Lower leg skin (tissue), 4 donors: ENCODE measurements at regions not wholly inside any gene's neighbourhood (a gene's known extent, or its start where the extent isn't known, plus 50 kb on each side); places are given as distances from the start of the nearest gene placed in this dataset.

Experiments
- DNase-seq, 2 donors: peaks; one replicate each; pipeline ENCODE4 v3.0.0-alpha.2; 2019; ENCODE audit warnings: low spot score in 2 of 2
- H3K4me3 ChIP-seq: fragments of 200-600 bp; sonication (generic); 2 replicates; pipeline ENCODE4 v1.5.1; 2017; ENCODE audit warnings: mild to moderate bottlenecking, low read depth; ENCODE audit not compliant: poor library complexity, severe bottlenecking
- POLR2A ChIP-seq, 2 donors: fragments of 450-650 bp; IDR thresholded peaks; one replicate each; pipeline ENCODE4 v1.6.1; 2016 to 2017; ENCODE audit warnings: antibody characterized with exemption in 2 of 2, mild to moderate bottlenecking in 1 of 2, moderate library complexity in 1 of 2
- WGBS, 2 donors: methylation state at CpG; one replicate each; pipeline ENCODE4 v1.1.5; 2018; 5-methylcytosine and 5-hydroxymethylcytosine counted together
- intact Hi-C: fragments of 100-400 bp; cut with DNase I; formaldehyde crosslinking; loops from one replicate; pipeline ENCODE4 v1.15.0; 2023; ENCODE audit warnings: low total_unique reads
- TF ChIP-seq, protein P1 (sequence below), 3 donors: fragments of 450-650 bp; IDR thresholded peaks; one replicate each; pipeline ENCODE4 v1.5.1; 2016; ENCODE audit warnings: antibody characterized with exemption in 3 of 3, mild to moderate bottlenecking in 3 of 3, moderate library complexity in 2 of 3

DNA sequence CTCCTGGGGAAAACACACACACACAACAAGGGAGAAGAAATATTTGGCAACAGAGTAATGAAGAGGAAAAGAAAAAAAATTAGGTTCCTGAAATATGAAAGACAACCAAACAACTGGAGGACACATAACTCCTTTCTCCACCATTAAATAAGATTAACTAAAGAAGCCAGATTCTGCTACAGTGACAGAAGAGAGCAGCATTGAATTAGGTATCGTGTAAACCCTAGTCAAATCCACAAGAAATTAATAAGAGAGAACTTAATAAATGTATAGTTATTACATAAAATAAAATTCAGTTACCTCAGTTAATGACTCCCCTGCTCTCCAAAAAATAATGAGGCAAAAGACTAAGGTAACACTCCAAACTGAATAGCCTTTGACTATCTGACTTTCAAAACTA is 306.7 kb downstream of the CRPPA start:
- TF ChIP-seq, protein P1, sequence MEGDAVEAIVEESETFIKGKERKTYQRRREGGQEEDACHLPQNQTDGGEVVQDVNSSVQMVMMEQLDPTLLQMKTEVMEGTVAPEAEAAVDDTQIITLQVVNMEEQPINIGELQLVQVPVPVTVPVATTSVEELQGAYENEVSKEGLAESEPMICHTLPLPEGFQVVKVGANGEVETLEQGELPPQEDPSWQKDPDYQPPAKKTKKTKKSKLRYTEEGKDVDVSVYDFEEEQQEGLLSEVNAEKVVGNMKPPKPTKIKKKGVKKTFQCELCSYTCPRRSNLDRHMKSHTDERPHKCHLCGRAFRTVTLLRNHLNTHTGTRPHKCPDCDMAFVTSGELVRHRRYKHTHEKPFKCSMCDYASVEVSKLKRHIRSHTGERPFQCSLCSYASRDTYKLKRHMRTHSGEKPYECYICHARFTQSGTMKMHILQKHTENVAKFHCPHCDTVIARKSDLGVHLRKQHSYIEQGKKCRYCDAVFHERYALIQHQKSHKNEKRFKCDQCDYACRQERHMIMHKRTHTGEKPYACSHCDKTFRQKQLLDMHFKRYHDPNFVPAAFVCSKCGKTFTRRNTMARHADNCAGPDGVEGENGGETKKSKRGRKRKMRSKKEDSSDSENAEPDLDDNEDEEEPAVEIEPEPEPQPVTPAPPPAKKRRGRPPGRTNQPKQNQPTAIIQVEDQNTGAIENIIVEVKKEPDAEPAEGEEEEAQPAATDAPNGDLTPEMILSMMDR (IDR thresholded peaks at IDR 0.05): no peak
- no peak for TF ChIP-seq POLR2A (IDR thresholded peaks at IDR 0.05)
- intact Hi-C loops: no loop called here
- no peak overlapping the region for H3K4me3 ChIP-seq
- WGBS, 2 donors: 84 to 85% methylated on average over 1 of the region's 1 CpG
- no peak for DNase-seq

DNA sequence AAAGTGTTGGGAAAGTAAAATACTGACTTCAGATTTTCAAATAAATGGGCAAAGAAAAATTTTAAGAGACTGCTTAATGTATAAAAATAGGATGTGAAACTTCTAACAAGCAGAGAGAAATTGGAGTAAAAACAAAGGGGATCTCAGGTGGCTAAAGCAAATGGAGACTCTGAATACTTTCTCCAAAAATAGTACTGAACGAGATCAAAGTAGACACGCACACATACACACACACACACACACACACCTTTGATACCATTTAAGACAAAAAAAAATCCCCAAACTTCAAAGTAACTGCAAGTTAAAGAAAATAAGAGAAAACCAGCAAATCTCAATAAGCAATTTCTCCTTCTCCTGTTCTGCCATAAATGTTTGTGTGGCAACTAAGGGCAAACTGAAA is 307.3 kb downstream of the CRPPA start:
- no peak for DNase-seq
- TF ChIP-seq POLR2A (IDR thresholded peaks at IDR 0.05): no peak
- TF ChIP-seq, protein P1 (IDR thresholded peaks at IDR 0.05): no peak
- no peak overlapping the region for H3K4me3 ChIP-seq
- WGBS, 2 donors: 90% methylated on average over 2 of the region's 2 CpGs
- intact Hi-C loops: no loop called here

DNA sequence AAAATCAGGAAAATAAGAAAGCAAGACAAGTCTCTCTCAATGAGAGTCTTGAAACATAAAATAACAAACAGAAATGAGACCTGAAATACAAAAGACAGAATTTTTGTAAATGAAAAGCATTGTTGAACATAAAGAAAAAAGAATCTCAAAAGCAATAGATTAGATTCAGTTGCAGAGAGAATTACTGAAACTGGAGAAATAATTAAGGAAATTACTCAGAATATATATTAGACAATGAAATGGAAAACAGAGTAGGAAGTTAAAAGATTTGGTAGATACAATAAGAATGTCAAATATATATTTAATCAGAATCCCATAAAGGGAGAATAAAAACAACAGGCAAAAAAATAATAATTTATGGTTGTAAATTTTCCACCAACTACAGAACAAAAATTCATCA is 308.3 kb downstream of the CRPPA start:
- H3K4me3 ChIP-seq: no peak overlapping the region
- intact Hi-C loops: no loop called here
- TF ChIP-seq, protein P1 (IDR thresholded peaks at IDR 0.05): no peak
- TF ChIP-seq POLR2A (IDR thresholded peaks at IDR 0.05): no peak
- DNase-seq: no peak

DNA sequence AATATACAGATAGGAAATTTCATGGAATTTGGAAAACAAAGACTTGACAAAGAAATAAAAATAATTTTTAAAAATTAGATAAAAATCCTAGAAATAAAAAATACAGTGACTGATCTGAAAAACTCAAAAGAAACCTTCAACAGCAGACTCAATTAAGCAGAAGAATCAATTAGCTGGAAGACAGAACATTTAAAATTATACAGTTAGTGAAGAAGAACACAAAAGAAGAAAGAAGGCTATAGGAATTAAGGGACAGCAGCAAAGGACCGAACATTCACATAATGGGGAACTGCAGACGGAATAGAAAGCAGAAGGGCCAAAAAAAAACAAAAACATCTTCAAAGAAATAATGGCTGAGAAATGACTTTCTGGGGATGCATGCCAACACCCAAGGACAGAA is 314.5 kb downstream of the CRPPA start:
- no peak overlapping the region for H3K4me3 ChIP-seq
- DNase-seq: no peak
- no peak for TF ChIP-seq POLR2A (IDR thresholded peaks at IDR 0.05)
- TF ChIP-seq, protein P1 (IDR thresholded peaks at IDR 0.05): no peak
- 88 to 92% methylated on average over 2 of the region's 2 CpGs for WGBS, 2 donors
- intact Hi-C loops: loop anchor here (5.0 kb wide), 1 partner anchor 1795 kb away; no protein-coding TSS in a partner anchor

DNA sequence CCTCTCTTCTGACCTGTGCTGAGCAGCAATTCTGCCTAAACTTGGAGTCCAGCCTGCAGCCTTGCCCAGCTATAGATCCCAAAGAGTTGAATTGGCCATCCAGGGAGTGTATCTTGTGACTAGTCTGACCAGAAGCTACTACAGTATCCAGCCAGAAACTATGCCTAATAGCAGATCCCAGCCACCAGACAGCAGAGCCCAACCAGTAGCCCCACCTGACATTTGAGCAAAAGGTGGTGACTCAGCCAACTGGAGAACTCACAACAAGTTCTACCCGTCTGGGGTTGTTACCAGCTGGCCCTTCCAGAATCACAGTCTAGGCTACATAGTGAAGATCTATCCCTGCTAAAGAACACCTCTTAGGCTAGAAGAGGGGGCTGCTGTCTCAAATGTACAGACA is 315.0 kb downstream of the CRPPA start:
- WGBS, 2 donors: 87 to 93% methylated on average over 1 of the region's 1 CpG
- no peak for DNase-seq
- intact Hi-C loops: loop anchor here (5.0 kb wide), 1 partner anchor 1796 kb away; no protein-coding TSS in a partner anchor
- no peak overlapping the region for H3K4me3 ChIP-seq
- TF ChIP-seq, protein P1 (IDR thresholded peaks at IDR 0.05): no peak
- no peak for TF ChIP-seq POLR2A (IDR thresholded peaks at IDR 0.05)

DNA sequence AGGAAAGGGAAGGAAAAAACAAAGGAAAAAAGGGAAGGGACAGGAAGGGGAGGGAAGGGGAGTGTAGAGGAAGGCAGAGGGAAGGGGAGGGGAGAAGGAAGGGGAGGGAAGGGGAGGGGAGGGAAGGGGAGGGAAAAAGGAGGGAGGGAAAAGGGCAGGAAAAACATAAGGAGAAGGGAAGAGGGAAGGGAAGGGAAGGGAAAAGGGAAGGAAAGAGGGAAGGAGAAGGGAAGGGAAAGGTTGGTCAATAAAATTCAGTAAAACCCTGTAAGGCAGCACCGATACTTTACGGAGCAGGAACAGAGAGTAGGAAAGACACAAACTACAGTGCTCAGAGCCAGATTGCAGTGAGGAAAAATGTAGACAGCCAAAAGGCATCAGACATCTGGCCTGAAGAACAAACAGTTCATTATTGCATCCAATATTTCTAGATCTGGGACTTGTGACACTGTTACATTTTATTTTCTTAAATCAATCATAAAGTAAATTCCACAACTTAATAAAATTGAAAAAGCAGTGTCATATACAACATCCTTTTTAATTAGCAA is 322.0 kb downstream of the CRPPA start:
- no peak overlapping the region for H3K4me3 ChIP-seq
- intact Hi-C loops: no loop called here
- no peak for DNase-seq
- 56 to 59% methylated on average over 2 of the region's 2 CpGs for WGBS, 2 donors
- TF ChIP-seq POLR2A (IDR thresholded peaks at IDR 0.05): no peak
- TF ChIP-seq, protein P1 (IDR thresholded peaks at IDR 0.05): no peak
